ELF-1 (cell line): ENCODE measurements at regions not wholly inside any gene's neighbourhood (a gene's known extent, or its start where the extent isn't known, plus 50 kb on each side); places are given as distances from the start of the nearest gene placed in this dataset.

Source experiments
- DNase-seq: peaks from one replicate; pipeline ENCODE4 v3.0.0-alpha.2; 2016; ENCODE audit warnings: low read depth, low spot score

GRCh38 chr14:26004342-26004741 is 593.5 kb downstream of the NOVA1 start:
- DNase-seq: no peak

DNA sequence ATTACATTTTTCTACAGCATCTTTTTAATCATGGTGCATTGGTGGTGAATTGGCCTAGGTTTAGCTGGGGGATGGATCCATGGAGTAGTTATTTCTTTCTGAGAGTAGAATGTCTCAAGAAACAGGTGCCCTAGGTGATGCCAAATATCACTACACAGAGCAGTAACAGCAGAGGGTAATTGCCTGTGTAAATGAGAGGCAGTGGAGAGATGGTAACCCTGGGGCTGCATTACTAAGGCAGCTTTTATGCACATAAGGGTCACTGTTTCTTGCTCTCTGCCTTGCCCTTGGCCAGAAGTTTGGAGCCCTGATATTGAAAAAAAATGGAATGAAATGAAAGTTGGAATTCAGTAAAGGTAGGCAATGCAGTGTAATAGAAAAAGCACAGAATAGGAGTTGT is 604.0 kb downstream of the NOVA1 start:
- no peak for DNase-seq

DNA sequence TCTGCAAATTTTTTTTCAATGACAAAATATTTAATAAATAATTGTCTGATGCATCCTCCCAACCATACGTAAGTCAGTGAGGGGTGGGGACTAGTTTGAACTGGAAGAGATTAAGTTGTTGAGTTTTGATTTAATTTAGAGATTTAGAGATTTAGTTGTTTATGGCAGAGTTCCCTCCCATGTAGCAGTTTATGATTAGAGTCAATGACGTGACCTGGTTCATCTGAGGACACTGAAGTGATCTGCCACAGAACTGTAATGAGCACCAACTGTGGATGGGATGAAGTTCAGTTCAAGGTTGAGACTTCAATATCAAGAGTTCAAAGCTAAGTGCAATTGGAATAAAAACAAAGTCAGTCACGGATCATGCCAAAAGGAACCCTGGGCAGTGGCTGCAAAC is 609.3 kb downstream of the NOVA1 start:
- no peak for DNase-seq

- DNase-seq: no peak
Measured at GRCh38 chr14:25955772-25956171, 642.1 kb downstream of the NOVA1 start.

- no peak for DNase-seq
Measured at GRCh38 chr14:25953532-25954139, 644.2 kb downstream of the NOVA1 start.

GRCh38 chr14:25945746-25946145 is 652.1 kb downstream of the NOVA1 start:
- DNase-seq: no peak

DNA sequence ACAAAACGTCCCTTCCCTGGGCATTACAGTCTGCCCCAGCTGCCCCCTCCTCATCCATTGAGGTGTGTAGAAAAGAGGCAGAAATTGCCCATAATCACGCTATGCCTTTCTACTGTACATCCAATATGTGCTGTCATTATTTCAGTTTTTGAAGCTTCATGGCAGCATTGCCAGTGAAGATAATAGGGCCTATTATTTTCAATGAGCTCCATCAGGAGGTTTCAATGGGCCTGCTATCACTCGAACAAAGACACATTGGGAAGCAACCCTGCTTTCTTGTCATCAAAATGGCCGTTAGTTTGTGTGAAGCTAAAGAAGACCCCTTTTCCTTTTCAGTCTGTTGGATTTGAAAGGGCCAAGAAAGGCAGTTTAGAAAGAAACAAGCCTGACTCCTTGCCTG is 653.8 kb downstream of the NOVA1 start:
- DNase-seq: no peak

DNA sequence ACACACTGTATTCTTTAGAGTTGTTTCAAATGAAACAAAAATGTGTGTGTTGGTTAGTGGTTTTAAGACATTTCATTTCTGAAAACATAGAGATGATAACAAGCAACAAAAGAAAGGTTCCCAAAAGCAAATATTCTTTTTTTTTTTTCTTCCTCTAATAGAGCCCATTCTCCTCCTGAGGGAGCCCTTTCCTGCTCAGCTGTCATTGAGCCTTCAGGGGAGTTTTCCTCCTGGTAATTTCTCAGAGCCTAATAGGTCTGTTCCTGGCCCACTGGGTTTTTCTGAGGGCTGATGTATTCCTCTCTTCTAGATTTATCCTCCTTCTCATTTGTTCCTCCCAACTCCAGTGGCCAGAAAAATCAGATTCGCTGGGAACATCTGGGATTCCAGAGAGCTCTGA is 654.5 kb downstream of the NOVA1 start:
- DNase-seq: no peak

DNA sequence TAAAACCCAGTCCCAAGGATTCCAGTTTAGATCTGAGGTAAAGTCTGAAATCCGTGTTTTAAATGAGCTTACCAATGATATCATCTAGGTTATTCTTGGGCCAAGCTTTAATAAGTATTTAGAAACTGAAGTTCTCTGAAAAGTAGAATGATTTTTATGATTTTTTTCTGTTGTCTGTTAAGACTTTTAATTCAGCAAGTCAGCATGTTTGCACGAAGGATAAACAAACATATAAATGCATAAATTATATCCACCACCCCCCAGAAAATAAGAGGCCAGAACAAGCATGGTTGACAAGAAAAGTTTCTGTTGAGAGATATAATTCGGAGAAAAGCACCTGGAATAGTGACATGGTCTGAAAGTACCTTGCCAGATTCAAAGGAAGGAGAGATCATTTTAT is 655.7 kb downstream of the NOVA1 start:
- DNase-seq: no peak

DNA sequence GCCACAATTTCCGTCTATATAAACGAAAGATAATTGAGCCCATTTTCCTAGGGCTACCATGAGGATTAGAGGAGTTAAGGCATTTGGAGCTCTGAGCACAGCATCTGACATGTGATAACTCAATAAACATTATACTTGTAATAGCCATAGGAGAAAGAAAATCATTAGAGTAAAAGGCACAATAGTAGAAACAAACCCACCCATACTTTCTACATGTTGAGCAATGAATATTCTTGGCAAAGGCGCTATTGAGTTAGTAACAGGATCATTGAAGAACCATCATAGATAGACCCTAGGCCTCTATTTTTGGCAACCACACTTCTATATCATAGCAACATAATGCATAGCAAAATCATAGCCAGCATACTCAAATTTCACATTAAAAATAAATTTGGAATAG is 664.1 kb downstream of the NOVA1 start:
- no peak for DNase-seq

- no peak for DNase-seq
Measured at GRCh38 chr14:25929881-25930615, 667.8 kb downstream of the NOVA1 start.

DNA sequence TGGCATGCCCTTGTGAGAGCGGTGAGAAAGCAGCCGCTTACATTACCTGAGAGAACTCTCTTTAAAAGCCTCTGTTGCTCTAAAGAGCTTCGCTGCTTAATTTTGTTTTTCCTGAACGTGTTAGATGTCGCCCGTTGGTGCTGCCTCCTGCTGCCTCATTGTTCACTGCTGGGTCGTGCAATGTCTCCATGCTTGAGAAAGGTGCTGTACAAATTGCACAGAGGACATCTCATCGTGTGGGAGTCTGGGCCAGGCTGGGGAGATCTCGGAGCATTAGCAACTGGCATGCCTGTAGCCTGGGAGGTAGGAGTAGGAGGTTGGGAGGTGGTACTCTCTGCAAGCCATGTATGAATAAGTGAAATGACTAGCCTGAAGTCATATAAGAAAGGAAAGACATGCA is 686.0 kb downstream of the NOVA1 start:
- DNase-seq: no peak

- no peak for DNase-seq
Measured at GRCh38 chr14:25909045-25909747, 688.6 kb downstream of the NOVA1 start.

DNA sequence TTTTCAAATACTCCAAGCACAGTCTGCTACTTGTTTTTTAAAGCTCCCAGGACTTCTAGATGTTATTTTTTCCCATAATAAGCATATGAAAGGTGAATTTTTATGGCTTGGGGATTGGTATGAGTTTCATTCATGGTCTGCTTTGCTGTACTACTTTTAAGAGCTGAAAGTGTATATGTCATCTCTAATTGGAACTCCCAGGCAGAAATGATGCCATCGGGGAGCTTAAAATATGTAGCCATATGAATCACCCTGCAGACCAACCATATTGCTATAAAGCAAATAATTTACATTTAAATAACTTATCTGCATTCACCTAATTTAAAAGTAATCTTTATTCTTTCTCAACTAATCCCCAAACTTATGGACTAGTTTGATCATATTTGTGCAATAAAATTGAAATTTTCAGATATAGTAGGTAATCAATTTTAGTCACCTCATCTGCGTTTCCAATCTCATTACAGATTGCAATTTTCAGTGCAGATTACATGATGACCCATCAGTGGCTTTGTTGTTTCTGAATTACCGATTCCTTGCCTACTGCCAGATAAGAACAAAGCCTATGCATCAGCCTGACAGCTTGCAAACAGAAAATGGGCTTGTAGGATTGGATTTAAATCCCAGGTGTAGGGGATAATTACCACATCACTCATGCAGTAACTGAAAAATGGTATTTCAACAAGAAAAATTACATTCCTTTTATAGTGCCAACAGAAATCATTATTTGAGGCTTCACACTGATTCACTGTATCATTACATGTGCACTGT is 689.4 kb downstream of the NOVA1 start:
- no peak for DNase-seq

- DNase-seq: no peak
Measured at GRCh38 chr14:25904446-25904845, 693.4 kb downstream of the NOVA1 start.

- DNase-seq: no peak
Measured at GRCh38 chr14:25899197-25899596, 698.6 kb downstream of the NOVA1 start.

DNA sequence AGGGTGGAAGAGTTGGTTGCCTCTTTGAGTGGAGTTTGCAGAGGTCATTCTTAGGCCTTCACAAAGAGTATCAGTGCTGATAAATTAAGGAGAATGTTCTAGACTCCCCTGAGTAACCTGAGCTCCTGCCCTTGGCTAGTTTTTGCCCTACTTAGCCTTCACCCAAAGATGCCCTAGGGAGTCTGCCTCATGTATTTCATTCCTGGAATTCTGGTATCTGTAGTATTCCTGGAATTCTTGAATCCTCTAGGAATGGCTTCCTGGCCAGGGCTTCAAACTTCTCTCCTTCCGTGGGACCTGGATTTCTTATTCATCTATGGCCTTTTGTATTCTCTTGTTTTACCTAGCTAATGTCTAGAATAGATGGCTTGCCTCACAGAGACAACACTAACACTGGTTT is 701.1 kb downstream of the NOVA1 start:
- peak; percentile 47 for DNase-seq

GRCh38 chr14:25895740-25896139 is 702.1 kb downstream of the NOVA1 start:
- DNase-seq: no peak

DNA sequence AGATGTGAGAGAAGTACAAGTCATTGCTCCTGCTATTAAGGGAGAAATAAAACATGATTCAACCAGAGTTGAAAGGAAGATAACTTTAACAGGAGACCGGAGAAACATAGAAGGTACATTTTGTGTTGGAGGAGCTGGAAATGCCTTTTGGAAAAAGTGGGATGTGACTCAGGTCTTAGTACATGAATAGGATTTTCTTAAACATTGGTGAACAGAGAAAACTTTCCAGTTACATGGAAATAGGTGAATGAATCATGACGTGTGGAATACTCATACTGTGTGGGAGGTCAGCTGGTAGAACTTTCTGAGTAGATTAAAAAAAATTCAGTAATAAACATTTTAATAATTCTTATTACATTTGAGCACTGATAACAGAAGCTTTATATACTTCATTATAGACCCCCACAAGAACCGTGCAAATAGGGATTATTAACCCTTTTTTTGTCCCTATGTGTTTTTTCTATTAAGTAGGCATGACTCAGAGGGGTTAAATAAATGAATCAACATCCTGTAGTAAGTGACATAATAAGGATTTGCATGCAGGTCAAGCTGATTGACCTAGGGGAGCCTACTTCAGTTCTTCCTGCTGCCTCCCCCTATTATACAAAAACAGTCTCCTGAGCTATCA is 710.5 kb downstream of the NOVA1 start:
- no peak for DNase-seq

DNA sequence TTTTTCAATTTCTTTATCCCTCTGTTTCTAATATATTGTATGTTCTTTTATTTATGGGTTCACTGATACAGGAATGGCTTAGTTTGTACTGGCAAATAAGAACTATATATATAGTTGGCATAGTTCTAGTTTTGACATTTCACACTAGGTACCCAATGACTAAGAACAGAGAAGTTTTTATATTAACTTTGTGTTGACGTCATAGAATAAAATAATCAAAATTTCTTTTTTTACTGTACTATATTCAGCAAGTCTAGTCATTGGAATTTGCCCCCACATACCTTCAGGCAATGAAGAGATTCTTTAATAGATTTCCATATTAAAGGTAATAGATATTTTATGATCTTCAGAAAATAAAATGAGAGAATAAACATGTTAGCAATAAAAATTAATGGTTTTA is 713.2 kb downstream of the NOVA1 start:
- no peak for DNase-seq

GRCh38 chr14:25882899-25883298 is 714.9 kb downstream of the NOVA1 start:
- DNase-seq: no peak

GRCh38 chr14:25875475-25875874 is 722.4 kb downstream of the NOVA1 start:
- DNase-seq: no peak
